ENCODE measurements at regions not wholly inside any gene's neighbourhood (a gene's known extent, or its start where the extent isn't known, plus 50 kb on each side); places are given as distances from the start of the nearest gene placed in this dataset.
"Not testable (repeated sequence)": the region's sequence is repeated elsewhere in the genome, so short reads cannot be mapped to it uniquely, and the experiment has no call there.

GRCh38 chrY:12359867-12360266 is 341.2 kb upstream of the USP9Y start:
- DNase-seq (ENCODE audit: low read depth in 2 of 2) = no peak

DNA sequence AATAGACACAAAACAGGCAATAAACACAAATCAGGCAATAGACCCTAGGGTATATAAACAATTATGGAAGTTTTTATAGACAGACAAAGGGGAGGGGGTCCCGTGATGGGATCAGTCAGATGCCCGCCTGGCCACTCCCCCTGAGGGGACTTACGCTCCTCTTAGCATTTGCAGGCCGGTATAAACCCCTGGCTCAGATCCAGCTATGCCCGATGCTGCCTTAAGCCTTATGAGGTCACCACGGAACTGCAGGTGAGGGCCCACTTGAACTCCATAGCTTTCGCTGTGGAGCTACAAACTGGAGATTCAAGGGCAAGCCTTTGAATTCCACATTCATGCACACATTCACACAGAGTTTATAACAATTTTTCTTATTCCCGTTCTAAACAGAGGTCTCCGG is 340.5 kb upstream of the USP9Y start:
- DNase-seq (ENCODE audit: low read depth in 2 of 2) = no peak

GRCh38 chrY:12365311-12365910 is 335.6 kb upstream of the USP9Y start:
- DNase-seq (ENCODE audit: low read depth in 2 of 2) = no peak

- DNase-seq (ENCODE audit: low read depth in 2 of 2) = not testable (repeated sequence)
These were observed 326.4 kb upstream of the USP9Y start for GRCh38 chrY:12374588-12374987.

DNA sequence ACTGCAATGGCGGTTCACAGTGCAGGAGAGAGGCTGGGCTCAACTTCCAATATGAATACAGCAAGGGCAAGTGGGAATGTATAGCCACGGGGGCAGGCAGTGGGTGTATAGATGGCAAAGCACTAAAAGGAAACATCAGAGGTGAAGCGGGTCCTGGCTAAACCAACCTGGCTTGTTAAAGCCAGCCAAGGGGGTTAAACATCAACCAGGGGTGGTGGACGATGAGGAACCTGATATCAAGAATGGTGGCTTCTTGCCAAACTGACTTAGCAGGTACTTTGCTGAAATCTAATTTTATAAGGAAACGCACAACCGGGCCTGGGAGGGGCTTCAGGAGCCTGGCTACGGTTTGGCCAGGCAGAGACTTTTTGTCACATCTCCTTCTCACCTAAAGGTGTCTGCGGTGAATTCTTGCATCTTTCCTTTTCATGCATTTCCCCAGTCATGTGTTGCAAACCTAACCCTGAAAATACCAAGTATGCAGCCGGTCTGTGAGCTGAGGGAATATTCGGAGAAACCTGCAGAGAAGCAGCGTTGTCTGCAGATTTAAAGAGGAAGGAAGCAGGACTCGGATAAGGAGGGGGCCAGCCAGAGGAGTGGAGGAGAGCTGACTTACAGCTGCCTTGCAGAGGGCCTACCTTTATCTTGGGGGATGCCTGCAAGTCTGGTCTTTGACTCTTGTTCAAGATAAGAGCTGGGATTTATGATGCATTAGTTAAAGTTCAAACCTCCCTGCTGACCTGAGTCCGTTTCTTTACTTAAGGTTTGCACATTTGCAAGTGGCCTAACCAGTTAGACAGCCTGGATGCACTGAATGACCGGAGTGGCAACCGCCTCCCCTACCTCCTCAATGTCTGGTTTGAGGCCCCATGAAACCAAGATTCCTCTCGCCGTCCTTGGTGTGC is 309.1 kb upstream of the USP9Y start:
- not testable (repeated sequence) for DNase-seq (ENCODE audit: low read depth in 2 of 2)

- no peak for DNase-seq (ENCODE audit: low read depth in 2 of 2)
These were observed 307.8 kb upstream of the USP9Y start for GRCh38 chrY:12393190-12393589.

GRCh38 chrY:12395381-12396120 is 305.5 kb upstream of the USP9Y start:
- not testable (repeated sequence) for DNase-seq (ENCODE audit: low read depth in 2 of 2)

- DNase-seq (ENCODE audit: low read depth in 2 of 2) = no peak
These were observed 297.1 kb upstream of the USP9Y start for GRCh38 chrY:12403916-12404315.

DNA sequence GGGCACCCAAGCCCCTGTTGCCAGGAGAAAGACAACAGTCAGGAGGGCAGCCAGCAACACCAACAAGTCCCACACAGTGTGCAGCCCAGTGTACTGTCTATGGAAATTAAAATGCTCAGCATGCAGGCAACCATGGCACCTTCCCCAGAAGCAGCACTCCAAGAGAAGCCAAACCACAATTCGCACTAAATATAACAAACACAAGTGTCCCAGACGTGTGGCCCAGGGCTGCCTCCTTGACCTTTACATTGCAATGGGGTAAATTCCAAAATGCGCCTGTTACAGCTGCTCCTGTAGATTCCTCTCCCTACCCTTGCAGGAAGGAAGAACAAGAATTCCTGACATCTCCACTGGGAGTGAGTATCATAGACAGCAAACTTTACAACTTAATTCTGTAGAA is 292.8 kb upstream of the USP9Y start:
- DNase-seq (ENCODE audit: low read depth in 2 of 2) = no peak

DNA sequence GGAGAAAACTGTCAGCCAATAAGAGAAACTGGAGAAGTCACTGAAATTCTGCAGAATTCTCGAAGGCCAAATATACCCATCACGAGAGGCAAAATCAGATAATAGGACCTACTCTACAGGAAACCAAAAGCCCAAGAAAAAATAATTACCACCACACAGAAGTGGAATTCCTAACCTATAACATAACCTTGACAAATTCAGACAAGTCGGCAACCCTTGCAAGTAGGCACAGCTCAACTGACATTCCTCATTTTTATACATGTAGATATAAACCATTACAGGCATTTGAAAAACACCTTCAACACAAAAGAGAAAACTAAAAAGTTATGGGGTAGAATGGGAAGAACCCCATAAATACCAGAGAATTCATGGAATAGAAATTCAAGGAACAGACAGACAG is 290.3 kb upstream of the USP9Y start:
- no peak for DNase-seq (ENCODE audit: low read depth in 2 of 2)

DNA sequence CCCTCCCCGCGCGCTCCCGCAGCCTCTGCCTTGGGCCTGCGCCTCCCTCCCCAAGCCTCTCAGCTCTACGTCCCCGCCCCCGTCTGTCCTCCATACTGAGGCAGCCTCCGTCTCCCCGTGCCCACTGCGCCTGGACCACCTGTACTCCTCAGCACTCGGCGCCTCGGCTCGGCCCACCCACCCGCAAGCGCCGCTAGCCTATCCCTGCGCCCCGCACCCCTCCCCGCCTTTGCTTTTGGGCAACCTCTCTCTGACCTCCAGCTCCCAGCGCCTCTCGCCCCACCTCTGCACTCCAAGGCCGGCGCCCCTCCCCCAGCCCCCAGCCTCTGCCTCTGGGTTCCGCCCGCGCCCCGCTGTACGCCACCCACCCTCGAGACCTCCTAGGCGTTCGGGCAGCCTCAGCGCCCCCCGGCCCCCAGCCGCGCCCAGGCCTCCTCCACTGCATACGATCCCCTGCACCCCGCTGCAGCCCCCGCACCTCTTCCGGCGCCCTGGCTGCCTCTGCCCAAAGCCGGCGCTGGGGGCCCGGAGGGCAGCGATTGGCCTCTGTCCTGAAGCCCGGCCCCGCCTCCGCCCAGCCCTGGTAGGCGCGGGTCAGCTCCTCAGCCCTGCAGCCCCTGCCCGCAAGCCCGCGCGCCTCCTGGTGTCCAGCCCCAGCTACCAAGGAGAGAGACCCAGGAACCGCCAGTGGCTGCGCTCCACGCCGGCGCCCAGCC is 279.8 kb upstream of the USP9Y start:
- no peak for DNase-seq (ENCODE audit: low read depth in 2 of 2)

DNA sequence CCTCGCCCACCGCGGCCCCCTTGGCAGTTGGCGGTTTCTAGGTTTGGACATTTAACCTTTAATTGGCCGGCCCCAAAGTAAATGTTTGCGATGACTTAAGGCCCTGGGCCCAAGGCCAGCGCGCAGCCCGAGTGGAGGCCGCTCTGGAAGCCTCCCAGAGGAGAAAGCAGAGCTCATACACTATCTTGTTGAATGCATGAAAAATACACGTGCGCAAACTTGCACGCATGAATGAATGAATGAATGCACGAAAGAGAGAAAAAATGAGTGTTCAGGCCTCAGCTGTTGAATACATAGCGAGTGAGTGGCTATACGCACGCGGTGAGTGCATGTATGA is 279.3 kb upstream of the USP9Y start:
- no peak for DNase-seq (ENCODE audit: low read depth in 2 of 2)

DNA sequence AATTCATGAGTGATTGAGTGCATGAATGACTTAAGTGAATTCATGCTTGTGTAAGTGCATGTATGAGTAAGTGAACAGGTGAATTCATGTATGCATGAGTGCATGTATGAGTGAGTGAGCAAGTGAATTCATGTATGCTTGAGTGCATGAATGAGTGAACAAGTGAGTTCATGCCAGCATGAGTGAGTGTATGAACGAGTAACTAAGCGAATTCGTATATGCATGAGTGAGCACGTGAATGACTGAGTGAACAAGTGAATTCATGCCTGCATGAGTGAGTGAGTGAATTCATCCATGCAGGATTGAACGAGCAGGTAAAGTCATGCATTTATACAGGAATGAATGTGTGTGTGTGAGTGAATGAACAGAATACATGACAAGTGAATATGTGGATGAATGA is 278.5 kb upstream of the USP9Y start:
- no peak for DNase-seq (ENCODE audit: low read depth in 2 of 2)

- DNase-seq (ENCODE audit: low read depth in 2 of 2) = no peak
These were observed 277.4 kb upstream of the USP9Y start for GRCh38 chrY:12423416-12424252.

- no peak for DNase-seq (ENCODE audit: low read depth in 2 of 2)
These were observed 275.5 kb upstream of the USP9Y start for GRCh38 chrY:12425506-12425905.

- DNase-seq (ENCODE audit: low read depth in 2 of 2) = no peak
These were observed 273.7 kb upstream of the USP9Y start for GRCh38 chrY:12427361-12427760.

DNA sequence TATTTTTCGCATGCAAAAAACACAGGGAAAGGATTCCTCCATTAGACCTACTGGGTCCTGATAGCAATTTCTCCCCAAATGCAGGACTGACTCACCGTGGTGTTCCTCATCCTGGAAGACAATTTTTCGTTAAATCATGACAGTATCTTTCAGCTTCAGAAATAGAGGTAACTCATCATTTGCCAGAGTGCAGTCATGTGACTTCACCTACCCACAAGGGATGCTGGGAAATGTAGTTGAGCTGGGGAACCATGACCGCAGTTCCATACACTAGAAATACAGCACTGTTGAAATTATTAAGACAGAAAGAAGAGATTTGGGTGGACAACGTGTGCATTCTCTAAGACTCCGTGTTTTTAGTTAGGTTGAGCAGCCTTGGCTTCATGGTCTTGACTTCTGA is 269.5 kb upstream of the USP9Y start:
- DNase-seq (ENCODE audit: low read depth in 2 of 2) = no peak

GRCh38 chrY:12438823-12439222 is 262.2 kb upstream of the USP9Y start:
- DNase-seq (ENCODE audit: low read depth in 2 of 2) = not testable (repeated sequence)

DNA sequence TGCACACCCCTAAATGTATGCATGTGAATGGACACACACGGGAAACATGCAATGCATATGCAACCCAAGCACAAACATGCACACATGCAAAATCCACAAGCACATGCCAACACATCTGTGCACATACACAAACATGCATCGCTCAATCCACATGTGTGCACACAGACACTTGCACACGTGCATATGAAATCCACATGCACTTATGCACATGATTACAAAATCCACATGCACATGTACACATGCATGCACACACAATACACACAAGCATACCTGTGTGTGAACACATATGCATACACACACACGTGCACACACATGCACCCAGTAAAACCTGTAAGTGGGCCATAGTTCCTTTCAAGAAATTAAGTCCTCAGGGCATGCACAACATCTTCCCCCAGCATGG is 256.8 kb upstream of the USP9Y start:
- no peak for DNase-seq (ENCODE audit: low read depth in 2 of 2)

- DNase-seq (ENCODE audit: low read depth in 2 of 2) = not testable (repeated sequence)
These were observed 254.4 kb upstream of the USP9Y start for GRCh38 chrY:12446486-12447265.
